NCI-H446 treated with DMSO at 0.1 percent for 48 hours (cell line): ENCODE measurements at regions not wholly inside any gene's neighbourhood (a gene's known extent, or its start where the extent isn't known, plus 50 kb on each side); places are given as distances from the start of the nearest gene placed in this dataset.
"Not testable (repeated sequence)": the region's sequence is repeated elsewhere in the genome, so short reads cannot be mapped to it uniquely, and the experiment has no call there.

Source experiments
- DNase-seq: peaks from one replicate; lab custom pipeline; 2025; lab: John Stamatoyannopoulos, UW

GRCh38 chr3:144523396-144523795 lies 551.8 kb downstream of the DIPK2A start:
- no peak for DNase-seq

DNA sequence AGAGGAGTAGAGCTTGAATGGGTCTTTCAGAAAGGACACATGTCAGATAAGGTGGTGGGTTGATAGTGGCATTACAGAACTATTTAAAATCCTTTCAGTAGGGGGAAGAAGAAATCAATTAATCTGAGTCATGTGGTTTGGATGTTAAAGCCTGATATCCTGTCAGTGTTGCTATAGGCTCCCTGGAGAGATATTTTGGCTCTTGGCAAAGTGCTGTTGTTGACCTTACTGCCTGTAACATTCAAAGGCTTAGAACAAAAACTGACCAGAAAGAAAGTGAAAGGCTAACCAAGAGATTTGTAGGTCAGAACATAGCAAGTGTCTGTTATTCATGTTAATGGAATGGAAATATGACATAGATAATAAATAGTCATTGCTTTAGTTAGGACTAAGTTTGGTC lies 552.9 kb downstream of the DIPK2A start:
- DNase-seq, result no peak

DNA sequence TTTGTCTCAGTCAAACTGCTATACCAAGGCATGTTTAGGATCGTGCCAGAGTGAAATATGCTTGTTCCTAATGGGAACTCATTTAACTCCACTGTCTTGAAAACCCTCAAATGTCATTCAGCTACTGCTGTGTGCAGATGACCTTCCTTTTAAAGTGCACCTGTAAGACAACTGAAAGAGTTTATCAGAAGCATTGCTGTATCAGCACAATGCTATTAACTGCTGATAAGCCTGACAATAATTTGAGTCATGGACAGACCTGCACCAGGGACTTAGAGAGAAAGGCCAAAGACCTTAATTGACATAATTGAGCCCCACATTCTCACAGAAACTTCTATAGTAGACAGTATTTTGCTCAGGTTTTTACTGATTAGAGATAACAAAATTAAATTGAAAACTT lies 557.9 kb downstream of the DIPK2A start:
- no peak for DNase-seq

- no peak for DNase-seq
Measured at GRCh38 chr3:144544871-144545270, 573.2 kb downstream of the DIPK2A start.

GRCh38 chr3:144546539-144546938 lies 574.9 kb downstream of the DIPK2A start:
- DNase-seq, result no peak

- DNase-seq, result no peak
Measured at GRCh38 chr3:144548346-144548745, 576.7 kb downstream of the DIPK2A start.

DNA sequence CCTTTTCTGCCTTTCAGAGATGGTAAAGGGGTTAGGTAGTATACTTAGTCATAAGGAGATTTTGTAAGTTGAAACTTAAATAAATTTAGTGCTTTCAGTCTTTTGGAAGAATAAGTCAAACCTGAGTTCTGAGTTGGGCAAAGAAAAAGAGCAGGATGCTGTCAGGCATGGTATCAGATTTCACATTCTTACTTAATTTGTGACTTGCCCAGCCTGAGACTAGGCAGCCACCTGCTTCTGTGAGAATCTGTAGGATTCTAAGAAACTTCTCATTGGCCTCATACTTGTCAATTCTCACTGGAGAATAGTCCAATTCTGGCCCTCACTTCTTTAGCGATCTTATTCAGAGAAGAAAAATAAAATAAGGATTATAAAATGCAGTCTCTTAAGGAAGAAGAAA lies 577.5 kb downstream of the DIPK2A start:
- no peak for DNase-seq

DNA sequence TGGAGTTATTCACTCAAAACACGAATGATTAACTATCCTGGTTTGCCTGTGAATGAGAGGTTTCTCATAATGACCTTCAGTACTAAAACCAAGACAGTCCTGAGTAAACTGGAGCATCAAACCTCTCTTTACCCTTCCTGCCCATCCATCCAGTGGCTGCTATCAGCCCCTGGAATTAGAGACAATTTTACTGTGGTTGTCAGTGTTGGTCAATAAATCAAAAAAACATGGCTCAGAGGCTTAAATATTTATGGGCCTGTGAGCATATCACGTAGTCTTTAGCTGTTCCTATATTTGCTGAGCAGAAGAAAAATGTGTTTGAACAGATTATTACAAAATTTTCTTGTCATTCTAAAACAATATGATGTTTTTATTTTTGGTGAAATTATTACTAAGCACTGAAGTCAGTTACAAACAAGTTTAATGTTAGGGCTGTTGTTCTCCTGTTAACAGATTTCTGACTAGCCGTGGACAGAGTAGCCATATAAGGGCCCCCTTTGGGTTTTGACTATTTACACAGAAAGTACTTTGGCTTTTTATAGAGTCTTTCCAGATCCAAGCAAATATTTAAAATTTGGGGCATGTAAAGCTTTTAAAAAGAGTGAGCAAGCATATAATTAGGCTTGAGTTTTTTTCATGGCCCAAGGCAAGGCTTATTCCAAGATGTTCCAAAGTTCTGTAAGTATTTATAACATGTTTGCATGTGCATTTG lies 580.9 kb downstream of the DIPK2A start:
- DNase-seq, result no peak

GRCh38 chr3:144553301-144553700 lies 581.7 kb downstream of the DIPK2A start:
- no peak for DNase-seq

DNA sequence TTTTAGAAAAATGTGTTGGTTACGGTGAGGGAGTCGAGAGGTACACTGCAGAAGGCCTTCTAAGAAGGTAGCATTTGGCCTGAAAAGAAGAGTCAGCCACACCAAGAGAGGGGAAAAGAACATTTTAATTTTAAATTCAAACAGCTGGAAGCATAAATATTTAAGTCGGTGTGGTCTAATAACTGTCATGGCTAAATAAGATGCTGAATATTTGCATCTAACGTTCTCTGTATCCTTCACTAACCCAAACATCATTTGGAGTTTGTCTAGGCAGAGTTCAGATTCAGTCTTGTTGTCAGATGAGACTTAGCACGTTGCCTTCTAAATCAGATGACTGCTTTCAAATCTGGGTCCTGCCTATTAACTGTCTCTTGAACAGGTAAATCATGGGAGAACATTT lies 583.3 kb downstream of the DIPK2A start:
- no peak for DNase-seq

DNA sequence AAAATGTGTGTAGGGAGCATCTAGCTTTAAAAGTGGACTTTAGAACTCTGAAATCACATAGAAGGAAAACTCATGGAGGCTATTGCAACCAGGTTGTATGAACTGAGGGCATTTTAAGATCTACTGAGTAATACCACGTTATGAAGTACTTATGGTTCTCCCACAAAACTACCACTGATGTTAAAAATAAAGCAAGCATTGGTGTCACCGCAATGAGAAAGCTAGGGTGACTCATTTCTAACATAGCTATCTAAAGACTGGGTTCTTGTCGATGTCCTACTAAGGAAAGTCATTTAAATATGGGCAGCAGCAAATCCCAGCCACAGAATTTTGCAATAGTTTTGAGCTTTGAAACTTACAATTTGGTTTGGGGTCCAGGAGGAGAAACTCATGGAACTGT lies 584.8 kb downstream of the DIPK2A start:
- DNase-seq, result no peak

GRCh38 chr3:144557515-144557914 lies 585.9 kb downstream of the DIPK2A start:
- DNase-seq, result no peak

GRCh38 chr3:144564011-144564410 lies 592.4 kb downstream of the DIPK2A start:
- no peak for DNase-seq

DNA sequence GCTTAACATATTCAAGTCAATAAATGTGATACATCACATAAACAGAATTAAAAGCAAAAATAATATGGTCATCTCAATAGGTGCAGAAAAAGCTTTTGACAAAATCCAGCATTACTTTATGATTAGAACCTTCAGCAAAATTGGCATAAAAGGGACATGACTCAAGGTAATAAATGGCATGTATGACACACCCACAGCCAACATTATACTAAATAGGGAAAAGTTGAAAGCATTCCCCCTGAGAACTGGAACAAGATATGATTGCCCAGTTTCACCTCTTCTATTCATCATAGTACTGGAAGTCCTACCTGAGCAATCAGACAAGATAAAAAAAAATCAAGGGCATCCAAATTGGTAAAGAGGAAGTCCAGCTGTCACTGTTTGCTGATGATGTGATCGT lies 594.7 kb downstream of the DIPK2A start:
- DNase-seq, result no peak

- DNase-seq, result no peak
Measured at GRCh38 chr3:144569651-144570050, 598.0 kb downstream of the DIPK2A start.

DNA sequence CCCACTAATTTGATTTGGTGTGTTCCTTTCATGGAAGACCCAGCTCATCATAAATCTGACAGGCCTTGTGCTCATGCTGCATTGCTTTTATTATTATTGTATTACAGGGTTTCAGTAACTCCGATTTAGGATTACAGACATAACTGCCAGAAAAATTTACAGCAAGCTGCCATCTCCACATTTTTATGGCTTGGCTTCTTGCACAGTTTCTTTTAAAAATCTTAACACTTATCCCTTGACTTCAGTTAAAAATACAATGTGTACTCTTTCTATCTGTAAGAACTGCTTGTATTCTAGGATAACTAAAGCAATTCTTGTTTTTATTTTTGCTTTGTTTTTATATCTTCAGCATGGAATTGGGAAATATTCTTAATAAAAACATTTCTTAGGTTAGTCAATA lies 612.2 kb downstream of the DIPK2A start:
- no peak for DNase-seq

GRCh38 chr3:144585408-144585807 lies 613.8 kb downstream of the DIPK2A start:
- no peak for DNase-seq

DNA sequence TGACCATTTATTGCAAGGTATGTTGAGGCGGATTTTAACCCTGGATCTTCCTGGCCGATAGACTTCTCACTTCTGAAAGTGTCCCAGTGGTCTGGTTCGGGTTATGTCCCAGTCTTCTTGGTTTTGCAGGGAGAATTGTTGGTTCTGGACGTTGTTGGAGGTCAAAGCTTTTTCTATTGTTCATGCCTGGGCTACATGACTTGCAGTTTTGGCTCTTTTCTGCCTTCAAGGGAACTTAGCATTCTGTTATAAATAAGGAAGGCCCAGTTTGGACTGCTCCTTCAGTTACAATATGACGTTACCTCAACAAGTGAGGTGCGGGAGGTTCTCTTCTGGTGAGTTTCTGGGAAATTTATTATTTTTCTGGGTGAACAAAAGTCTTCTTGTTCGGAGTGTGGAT lies 614.3 kb downstream of the DIPK2A start:
- no peak for DNase-seq

- DNase-seq, result no peak
Measured at GRCh38 chr3:144586382-144586781, 614.8 kb downstream of the DIPK2A start.

DNA sequence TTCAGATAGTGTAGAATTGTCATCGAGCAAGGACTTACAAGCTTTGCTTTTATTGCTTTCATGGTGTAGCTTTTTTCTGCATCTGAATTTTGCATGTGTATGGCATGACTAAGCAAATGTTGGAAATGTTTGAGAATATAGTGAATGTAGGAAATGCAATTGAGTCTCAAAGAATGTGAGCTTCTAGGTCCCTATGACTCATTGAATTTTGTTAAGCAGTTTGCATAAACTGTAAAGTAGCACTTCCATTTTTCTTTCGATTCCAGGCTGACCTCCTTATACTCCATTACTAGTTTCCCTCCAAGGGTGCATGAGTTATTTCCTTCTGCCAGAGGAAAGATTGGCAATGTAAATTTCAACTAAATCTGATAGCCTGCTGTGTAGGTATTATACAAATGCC lies 619.2 kb downstream of the DIPK2A start:
- DNase-seq, result no peak

GRCh38 chr3:144593881-144594280 lies 622.3 kb downstream of the DIPK2A start:
- DNase-seq, result no peak

DNA sequence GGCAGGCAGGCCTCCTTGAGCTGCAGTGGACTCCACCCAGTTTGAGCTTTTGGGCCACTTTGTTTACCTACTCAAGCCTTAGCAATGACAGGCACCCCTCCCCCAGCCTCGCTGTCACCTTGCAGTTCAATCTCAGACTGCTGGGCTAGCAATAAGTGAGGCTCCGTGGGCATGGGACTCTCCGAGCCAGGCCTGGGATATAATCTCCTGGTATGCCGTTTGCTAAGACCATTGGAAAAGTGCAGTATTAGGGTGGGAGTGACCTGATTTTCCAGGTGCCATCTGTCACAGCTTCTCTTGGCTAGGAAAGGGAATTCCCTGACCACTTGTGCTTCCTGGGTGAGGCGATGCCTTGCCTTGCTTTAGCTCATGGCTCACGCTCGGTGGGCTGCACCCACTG lies 648.6 kb downstream of the DIPK2A start:
- not testable (repeated sequence) for DNase-seq

GRCh38 chr3:144622845-144623244 lies 651.2 kb downstream of the DIPK2A start:
- no peak for DNase-seq

DNA sequence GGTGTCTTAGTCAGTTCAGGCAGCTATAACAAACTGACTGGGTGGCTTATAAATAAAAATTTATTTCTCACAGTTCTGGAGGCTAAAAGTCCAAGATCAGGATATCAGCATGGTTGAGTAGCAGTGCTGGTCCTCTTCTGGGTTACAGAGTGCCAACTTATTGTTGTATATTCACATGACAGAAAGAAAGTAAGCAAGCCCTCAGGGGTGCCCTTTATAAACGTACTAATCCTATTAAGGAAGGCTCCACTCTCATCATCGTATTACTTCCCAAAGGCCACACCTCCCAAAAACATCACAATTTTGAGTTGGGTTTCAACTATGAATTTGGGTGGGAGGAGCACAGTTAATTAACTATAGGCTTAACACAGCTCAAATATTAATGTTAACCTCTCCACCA lies 653.0 kb downstream of the DIPK2A start:
- DNase-seq, result no peak

DNA sequence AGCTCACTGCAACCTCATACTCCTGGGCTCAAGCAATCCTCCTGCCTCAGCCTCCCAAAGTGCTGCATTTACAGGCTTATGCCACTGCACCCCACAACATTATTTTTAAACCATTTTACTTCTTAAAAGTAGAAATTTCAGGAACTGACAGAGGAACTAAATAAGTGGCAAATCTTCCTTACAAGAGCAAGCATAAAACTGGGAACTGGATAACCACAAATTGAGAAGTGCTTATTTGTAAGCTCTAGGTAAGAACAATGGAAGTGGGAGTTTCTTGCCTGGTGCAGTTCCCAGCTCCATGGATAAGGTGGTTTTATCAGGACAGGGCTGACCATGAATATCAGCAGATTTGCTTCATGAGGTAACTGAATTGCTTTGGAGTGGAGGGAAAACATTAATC lies 655.2 kb downstream of the DIPK2A start:
- DNase-seq, result no peak
